Hepatocyte (in vitro differentiated cells): ENCODE measurements at regions not wholly inside any gene's neighbourhood (a gene's known extent, or its start where the extent isn't known, plus 50 kb on each side); places are given as distances from the start of the nearest gene placed in this dataset.

ENCODE experiments used
- DNase-seq: peaks from one replicate; pipeline ENCODE4 v3.0.0-alpha.2; 2016; ENCODE audit warnings: low spot score
- H2AFZ ChIP-seq: fragments of 200-600 bp; sonication (generic); 2 replicates; pipeline ENCODE4 v1.6.0; 2016; ENCODE audit warnings: antibody characterized with exemption, mild to moderate bottlenecking
- H3K27ac ChIP-seq: fragments of 200-600 bp; sonication (generic); 2 replicates; pipeline ENCODE4 v1.5.1; 2016; ENCODE audit warnings: mild to moderate bottlenecking
- H3K27me3 ChIP-seq: fragments of 200-600 bp; sonication (generic); 2 replicates; pipeline ENCODE4 v1.6.1; 2016
- H3K36me3 ChIP-seq: fragments of 200-600 bp; sonication (generic); replicated peaks from 2 replicates; pipeline ENCODE4 v1.5.1; 2016; ENCODE audit warnings: low read depth; ENCODE audit not compliant: insufficient read depth
- H3K4me1 ChIP-seq: fragments of 200-600 bp; sonication (generic); 2 replicates; pipeline ENCODE4 v1.5.1; 2016; ENCODE audit warnings: mild to moderate bottlenecking, moderate library complexity; ENCODE audit not compliant: insufficient read depth
- H3K4me2 ChIP-seq: fragments of 200-600 bp; sonication (generic); 2 replicates; pipeline ENCODE4 v1.6.0; 2016
- H3K4me3 ChIP-seq: fragments of 200-600 bp; sonication (generic); 2 replicates; pipeline ENCODE4 v1.5.1; 2016; ENCODE audit warnings: mild to moderate bottlenecking
- H3K79me2 ChIP-seq: fragments of 200-600 bp; sonication (generic); 2 replicates; pipeline ENCODE4 v1.6.0; 2017; ENCODE audit warnings: mild to moderate bottlenecking
- H3K9me2 ChIP-seq: fragments of 200-600 bp; sonication (generic); replicated peaks from 2 replicates; pipeline ENCODE4 v1.6.0; 2017; ENCODE audit warnings: mild to moderate bottlenecking; ENCODE audit not compliant: insufficient read depth
- H3K9me3 ChIP-seq: fragments of 200-600 bp; sonication (generic); 2 replicates; pipeline ENCODE4 v1.5.1; 2016; ENCODE audit warnings: low read depth, mild to moderate bottlenecking
- H4K20me1 ChIP-seq: fragments of 200-600 bp; sonication (generic); 2 replicates; pipeline ENCODE4 v1.6.0; 2016; ENCODE audit warnings: mild to moderate bottlenecking; ENCODE audit not compliant: insufficient read depth, poor library complexity, severe bottlenecking
- EZH2 ChIP-seq: fragments of 200-600 bp; sonication (generic); IDR thresholded peaks from 2 replicates; pipeline ENCODE4 v1.6.1; 2016; ENCODE audit warnings: antibody characterized with exemption, mild to moderate bottlenecking, borderline replicate concordance
- EZH2phosphoT487 ChIP-seq: fragments of 200-600 bp; sonication (generic); IDR thresholded peaks from one replicate; pipeline ENCODE4 v1.6.1; 2018; ENCODE audit warnings: antibody characterized with exemption, mild to moderate bottlenecking, low read depth, moderate library complexity; ENCODE audit not compliant: unreplicated experiment, severe bottlenecking
- WGBS: methylation state at CpG from one replicate; pipeline ENCODE4 v1.1.6; 2016; ENCODE audit warnings: low lambda C conversion rate; ENCODE audit errors: missing lambda C conversion rate; 5-methylcytosine and 5-hydroxymethylcytosine counted together
- TF ChIP-seq, protein P1 (sequence below): fragments of 200-600 bp; sonication (generic); IDR thresholded peaks from 2 replicates; pipeline ENCODE4 v1.5.1; 2016; ENCODE audit warnings: antibody characterized with exemption, mild to moderate bottlenecking; ENCODE audit not compliant: poor library complexity

DNA sequence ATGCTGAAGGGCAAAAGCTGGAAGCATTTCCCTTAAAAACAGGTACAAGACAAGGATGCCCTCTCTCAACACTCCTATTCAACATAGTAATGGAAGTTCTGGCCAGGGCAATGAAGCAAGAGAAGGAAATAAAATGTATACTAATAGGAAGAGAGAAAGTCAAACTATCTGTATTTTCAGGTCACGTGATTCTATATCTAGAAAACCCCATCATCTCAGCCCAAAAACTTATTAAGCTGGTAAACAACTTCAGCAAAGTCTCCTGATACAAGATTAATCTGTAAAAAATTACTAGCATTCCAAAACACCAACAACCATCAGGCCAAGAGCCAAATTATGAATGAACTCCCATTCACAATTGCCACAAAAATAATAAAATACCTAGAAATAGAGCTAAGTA, 213.2 kb upstream of the CNTNAP5 start:
- 88% methylated on average over 1 of the region's 1 CpG for WGBS
- DNase-seq = no peak

DNA sequence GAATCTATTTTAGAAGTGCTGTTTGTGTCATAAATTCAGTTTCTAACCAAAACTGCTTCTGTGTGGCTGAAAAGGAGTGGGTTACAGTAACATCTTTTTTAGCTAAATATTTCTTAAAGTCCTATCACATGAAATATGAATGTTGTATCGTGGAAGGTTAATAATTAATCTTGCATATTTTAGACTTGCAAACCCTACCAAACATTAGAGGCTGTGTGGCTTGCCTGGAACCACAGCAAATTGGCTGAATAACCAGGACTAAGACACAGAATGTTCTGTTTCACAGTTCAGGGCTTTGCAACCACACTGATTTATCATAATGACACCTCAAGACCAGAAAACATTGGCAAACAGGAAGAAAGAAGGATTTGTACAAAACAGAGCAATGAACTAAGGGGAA, 208.9 kb upstream of the CNTNAP5 start:
- Histone ChIP-seq H3K79me2 (no peaks in the 10 kb centered on the region), H3K4me2 (no peak overlapping the region), H3K4me1 (no peaks in the 10 kb centered on the region), H3K27me3 (no peaks in the 10 kb centered on the region), H2AFZ (no peak overlapping the region), H3K36me3 (no peaks in the 10 kb centered on the region), H3K27ac (no peak overlapping the region), H3K9me3 (no peaks in the 10 kb centered on the region), H4K20me1 (no peaks in the 10 kb centered on the region), H3K4me3 (no peak overlapping the region), H3K9me2 (no peaks in the 10 kb centered on the region)
- DNase-seq = no peak
- no peak for TF ChIP-seq EZH2
- TF ChIP-seq, protein P1, sequence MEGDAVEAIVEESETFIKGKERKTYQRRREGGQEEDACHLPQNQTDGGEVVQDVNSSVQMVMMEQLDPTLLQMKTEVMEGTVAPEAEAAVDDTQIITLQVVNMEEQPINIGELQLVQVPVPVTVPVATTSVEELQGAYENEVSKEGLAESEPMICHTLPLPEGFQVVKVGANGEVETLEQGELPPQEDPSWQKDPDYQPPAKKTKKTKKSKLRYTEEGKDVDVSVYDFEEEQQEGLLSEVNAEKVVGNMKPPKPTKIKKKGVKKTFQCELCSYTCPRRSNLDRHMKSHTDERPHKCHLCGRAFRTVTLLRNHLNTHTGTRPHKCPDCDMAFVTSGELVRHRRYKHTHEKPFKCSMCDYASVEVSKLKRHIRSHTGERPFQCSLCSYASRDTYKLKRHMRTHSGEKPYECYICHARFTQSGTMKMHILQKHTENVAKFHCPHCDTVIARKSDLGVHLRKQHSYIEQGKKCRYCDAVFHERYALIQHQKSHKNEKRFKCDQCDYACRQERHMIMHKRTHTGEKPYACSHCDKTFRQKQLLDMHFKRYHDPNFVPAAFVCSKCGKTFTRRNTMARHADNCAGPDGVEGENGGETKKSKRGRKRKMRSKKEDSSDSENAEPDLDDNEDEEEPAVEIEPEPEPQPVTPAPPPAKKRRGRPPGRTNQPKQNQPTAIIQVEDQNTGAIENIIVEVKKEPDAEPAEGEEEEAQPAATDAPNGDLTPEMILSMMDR = no peak
- TF ChIP-seq EZH2phosphoT487 = no peak
- 94% methylated on average over 1 of the region's 1 CpG for WGBS

More for the DNA sequence above, 213.2 kb upstream of the CNTNAP5 start:
- TF ChIP-seq, protein P1 = no peak
- TF ChIP-seq EZH2phosphoT487 = no peak
- no peak for TF ChIP-seq EZH2
- Histone ChIP-seq H3K79me2 (no peaks in the 10 kb centered on the region), H3K9me2 (no peaks in the 10 kb centered on the region), H4K20me1 (no peaks in the 10 kb centered on the region), H2AFZ (no peak overlapping the region), H3K27ac (no peak overlapping the region), H3K27me3 (no peaks in the 10 kb centered on the region), H3K4me2 (no peak overlapping the region), H3K4me3 (no peak overlapping the region), H3K9me3 (no peaks in the 10 kb centered on the region), H3K36me3 (no peaks in the 10 kb centered on the region), H3K4me1 (no peaks in the 10 kb centered on the region)

DNA sequence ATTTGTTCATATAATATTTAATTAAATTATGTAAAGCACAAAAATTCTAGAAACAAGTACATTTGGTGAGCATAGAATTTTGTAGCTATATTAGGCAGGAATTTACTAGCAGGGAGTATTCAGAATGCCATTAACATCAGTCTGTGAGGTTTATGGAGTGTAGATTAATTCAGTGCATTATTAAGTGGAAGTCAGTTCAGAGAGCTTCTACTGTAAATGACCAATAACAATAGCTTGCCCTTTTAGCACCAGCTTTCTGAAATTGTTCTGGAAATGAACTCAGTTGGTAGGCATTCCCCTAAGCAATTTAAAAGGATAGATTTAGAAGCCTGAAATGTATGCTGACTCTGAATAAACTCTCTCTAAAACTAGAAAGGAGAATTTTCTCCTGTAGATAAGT, 208.2 kb upstream of the CNTNAP5 start:
- H3K27ac ChIP-seq = no peak overlapping the region

More for the DNA sequence above, 208.2 kb upstream of the CNTNAP5 start:
- Histone ChIP-seq H3K36me3 (no peaks in the 10 kb centered on the region), H3K4me1 (no peaks in the 10 kb centered on the region), H3K4me2 (no peak overlapping the region), H3K79me2 (no peaks in the 10 kb centered on the region), H3K9me3 (no peaks in the 10 kb centered on the region), H2AFZ (no peak overlapping the region), H3K27me3 (no peaks in the 10 kb centered on the region), H3K4me3 (no peak overlapping the region), H3K9me2 (no peaks in the 10 kb centered on the region), H4K20me1 (no peaks in the 10 kb centered on the region)
- DNase-seq = no peak
- TF ChIP-seq EZH2phosphoT487 (no peak), EZH2 (no peak)
- TF ChIP-seq, protein P1 = no peak
